GM21825 (cell line): ENCODE measurements at regions not wholly inside any gene's neighbourhood (a gene's known extent, or its start where the extent isn't known, plus 50 kb on each side); places are given as distances from the start of the nearest gene placed in this dataset.

Experiments
- ATAC-seq: cut with Tn5 transposase; IDR thresholded peaks from one replicate; pipeline ENCODE4 v1.9.1; 2021; ENCODE audit warnings: mild to moderate bottlenecking, moderate library complexity; ENCODE audit not compliant: unreplicated experiment

DNA sequence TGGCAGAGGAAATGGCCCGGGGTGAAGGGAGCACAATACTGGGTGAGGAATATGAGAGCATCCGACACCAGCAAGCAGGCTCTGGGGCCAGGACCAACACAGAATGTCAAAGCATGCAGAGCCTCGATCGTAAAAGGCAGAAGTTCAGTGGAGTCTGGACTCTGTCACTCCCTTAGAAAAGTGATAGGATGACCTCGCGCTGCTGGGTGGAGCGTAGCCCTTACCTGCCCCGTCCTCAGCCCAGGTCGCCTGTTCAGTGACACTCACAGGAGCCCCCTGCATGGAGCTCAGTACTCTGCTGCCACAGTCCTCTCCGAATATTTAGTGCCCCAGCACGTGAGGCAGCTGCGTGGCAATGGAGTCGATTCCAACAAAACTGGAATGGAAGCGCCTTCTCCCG lies 236.7 kb upstream of the MYT1L start:
- ATAC-seq: no peak

DNA sequence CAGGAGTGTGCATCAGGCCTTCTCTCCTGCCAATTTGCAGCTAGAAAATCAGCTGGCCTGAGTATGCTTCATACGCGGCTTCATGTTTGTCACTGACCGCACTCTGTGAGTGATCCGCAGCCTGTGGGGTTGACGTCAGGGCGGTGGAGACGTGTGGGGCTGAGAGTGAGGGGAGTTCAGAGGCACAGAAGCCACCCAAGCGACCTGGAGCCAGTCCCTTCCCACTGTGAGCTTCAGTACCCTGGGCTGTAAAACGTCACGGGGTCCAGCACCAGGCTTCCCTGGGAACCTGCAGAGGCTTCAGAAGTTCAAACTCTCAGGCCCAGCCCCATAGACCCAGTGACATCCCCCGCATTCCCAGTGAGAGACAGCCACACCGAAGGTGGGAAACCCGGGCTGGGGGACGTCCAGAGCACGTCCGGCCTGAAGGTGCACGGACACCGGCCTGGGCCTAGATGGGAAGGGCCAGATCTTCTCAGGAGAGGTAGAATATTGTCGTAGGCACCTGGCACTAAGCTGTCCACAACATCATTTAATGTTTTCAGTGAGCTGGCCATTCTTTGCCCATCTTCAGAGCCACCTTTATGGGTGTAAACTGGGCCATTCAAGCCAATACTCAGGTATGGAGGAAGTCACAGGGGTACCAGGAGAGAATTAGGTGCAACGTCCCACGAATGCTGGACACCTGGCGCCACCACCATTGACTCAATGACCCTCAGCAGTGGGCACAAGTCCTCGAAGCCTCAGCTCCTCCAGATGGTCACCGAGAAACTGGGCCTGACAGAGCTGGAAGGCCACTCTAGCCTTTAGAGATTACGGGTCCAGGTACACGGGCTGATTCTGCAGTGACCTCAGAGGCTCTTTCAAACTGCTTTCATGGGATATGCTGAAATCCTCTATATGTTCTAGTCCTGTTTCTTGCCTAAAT lies 235.6 kb upstream of the MYT1L start:
- no peak for ATAC-seq

GRCh38 chr2:2565671-2566070 lies 234.6 kb upstream of the MYT1L start:
- ATAC-seq: no peak

- ATAC-seq: no peak
These were observed 233.4 kb upstream of the MYT1L start for GRCh38 chr2:2564300-2565078.

- no peak for ATAC-seq
These were observed 232.3 kb upstream of the MYT1L start for GRCh38 chr2:2563309-2563860.

DNA sequence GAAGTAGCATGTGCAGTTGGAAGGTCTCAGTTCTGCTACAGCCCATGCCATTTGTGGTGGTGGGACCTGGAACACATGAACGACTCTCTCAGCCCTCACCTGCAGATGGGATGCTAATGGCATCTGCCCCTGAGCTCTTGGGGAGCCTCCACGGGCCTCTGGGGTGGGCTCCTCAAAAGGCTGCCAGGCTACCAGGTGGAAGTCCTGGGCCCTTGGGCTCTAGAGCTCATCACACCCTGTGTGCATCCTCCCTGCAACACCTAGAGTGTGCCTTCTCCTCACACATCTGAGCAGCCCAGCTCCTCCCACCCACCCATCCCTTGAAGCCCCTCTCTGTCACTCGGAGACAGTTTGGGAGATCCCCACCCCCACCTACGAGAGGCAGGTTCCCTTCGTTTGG lies 231.8 kb upstream of the MYT1L start:
- no peak for ATAC-seq

- no peak for ATAC-seq
These were observed 230.4 kb upstream of the MYT1L start for GRCh38 chr2:2561346-2562095.

GRCh38 chr2:2560374-2561015 lies 229.4 kb upstream of the MYT1L start:
- ATAC-seq: no peak

GRCh38 chr2:2558476-2558875 lies 227.4 kb upstream of the MYT1L start:
- ATAC-seq: no peak

DNA sequence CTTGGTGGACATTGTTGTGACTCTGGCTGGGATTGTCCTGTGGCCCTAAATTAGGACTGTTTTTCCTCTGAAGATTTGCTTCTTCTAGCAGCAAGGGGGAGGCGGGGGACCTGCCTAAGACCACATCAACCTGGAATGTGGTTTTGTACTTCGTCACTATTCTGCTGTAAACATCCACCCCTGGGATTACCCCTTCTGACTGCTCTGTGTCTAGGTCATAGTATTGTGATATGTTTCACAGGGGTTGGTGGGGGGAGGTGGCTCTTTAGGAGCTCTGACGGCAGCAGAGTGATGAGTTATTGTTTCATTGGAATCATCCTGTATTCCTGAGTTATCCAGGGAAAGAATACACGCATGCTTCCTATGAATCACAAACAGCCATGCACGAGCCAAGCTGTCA lies 226.4 kb upstream of the MYT1L start:
- ATAC-seq: no peak

GRCh38 chr2:2550856-2551255 lies 219.8 kb upstream of the MYT1L start:
- no peak for ATAC-seq

DNA sequence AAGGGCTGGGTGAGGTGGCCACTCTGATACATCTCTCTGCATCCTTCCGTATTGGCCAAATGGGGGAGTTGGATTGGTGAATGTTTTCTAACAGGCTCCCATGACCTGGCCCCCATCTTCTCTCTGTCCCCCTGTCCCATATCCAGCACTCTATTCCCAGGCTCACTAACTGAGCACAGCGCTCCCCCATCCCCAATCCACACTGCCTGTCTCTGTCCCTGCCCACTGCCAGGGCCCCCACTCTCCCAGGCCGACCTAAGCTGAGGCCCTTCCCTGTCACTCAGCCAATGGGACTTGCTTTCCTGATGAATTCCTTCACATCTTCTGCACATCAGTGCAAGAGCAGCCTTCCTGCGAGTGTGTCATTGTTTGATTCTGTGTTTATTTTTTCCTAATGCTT lies 216.8 kb upstream of the MYT1L start:
- no peak for ATAC-seq

DNA sequence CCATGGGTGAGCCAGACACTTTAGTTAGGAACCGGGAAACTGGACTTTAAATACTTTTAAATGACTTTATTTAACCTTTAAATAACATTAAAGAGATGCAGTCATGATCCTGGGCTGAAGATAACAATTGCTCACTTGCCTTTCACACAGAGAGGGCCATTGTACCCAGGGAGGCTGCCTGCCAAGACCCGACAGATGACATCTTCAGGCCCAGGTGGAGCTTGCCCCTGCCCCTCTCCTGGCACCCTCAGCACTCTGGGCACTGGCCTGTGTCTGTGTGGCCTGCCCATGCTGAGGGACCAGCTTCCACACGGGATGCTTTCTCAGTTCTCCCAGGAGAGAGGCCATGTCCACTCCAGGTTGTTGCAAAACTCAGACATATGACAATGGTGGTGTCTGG lies 216.4 kb upstream of the MYT1L start:
- no peak for ATAC-seq

DNA sequence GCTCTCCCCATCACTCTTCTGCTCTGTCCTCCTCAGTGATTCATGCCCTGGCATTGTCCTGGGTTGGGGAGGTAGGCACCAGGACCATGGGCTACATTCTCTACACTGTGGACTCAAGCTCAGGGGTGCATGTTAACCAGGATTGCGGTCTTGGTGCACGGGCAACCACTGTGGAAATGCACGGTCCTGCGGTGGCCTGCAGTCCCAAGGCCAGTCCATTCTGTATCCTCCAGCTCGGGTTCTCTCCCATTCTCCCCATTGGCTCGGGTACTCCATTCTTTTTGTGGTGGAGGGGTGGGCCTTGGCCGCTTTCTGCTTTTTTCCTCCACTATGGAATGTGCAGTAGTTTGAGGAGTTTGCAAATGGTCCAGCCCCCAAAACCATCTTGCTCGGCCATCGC lies 215.0 kb upstream of the MYT1L start:
- no peak for ATAC-seq

DNA sequence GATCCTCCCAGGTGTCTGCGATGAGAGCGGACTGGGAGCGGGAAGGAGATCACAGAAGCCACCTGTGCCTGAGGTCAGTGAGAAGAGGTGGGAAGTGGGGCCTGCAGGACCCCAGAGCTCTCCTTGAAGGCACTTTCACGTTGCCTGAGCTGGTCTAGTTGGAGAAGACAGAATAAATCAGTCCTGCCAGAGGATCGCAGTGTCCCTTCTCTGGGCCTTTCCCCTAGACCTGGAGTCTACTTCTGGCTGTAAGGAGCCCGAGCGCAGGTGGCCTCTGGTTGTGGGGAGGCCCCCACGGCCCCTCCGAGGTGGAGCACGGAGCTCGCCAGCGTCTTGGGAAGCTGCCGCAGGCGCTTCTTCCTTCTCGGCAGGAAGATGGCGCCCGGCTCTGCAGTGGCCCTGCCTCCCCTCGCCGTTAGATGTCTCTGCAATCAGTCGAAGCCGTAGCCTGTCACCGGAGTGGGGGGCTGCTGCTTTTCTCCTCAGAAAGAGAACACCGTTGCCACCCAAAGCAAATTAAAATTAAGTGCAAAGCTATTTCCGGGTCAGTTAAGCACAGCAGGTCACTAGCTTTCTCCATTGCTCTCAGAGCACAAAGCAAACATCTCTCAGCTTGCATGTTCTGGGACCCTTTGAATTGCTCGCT lies 212.0 kb upstream of the MYT1L start:
- no peak for ATAC-seq

DNA sequence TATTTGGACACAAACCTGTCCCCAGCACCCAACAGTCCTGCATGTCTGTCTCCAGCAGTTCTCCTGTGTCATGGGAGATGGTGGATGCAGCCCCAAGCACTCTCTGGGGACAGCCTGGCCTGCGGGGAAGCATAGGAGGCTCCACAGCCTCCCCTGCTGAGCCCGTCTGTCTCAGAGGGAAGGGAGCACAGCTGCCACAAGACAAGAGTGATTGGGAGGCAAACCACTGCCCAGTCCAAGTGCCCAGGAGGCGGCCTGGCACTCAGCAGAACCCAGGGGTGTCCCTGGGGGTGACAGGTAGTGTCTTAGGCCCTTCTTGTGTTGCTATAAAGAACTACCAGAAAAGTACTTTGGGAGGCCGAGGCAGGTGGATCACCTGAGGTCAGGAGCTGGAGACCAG lies 211.2 kb upstream of the MYT1L start:
- ATAC-seq: no peak

DNA sequence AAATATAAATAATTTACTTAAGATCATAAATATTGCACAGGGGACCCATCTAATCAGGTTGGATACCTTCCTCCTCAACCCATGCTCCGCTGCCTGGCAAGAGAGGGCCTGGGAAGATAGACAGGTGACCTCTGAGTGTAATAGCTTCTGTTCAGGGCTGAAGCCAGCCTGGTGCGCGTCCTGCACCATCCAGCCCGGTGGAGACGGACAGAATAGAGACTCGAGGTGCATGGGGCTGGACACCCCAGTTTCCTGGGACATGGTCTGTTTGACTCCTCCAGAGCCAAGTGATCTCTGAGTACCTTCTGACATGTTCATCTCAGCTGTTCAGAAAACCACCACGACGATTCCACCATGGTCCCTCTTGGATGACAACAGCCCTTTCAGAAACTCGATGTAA lies 209.3 kb upstream of the MYT1L start:
- ATAC-seq: no peak

DNA sequence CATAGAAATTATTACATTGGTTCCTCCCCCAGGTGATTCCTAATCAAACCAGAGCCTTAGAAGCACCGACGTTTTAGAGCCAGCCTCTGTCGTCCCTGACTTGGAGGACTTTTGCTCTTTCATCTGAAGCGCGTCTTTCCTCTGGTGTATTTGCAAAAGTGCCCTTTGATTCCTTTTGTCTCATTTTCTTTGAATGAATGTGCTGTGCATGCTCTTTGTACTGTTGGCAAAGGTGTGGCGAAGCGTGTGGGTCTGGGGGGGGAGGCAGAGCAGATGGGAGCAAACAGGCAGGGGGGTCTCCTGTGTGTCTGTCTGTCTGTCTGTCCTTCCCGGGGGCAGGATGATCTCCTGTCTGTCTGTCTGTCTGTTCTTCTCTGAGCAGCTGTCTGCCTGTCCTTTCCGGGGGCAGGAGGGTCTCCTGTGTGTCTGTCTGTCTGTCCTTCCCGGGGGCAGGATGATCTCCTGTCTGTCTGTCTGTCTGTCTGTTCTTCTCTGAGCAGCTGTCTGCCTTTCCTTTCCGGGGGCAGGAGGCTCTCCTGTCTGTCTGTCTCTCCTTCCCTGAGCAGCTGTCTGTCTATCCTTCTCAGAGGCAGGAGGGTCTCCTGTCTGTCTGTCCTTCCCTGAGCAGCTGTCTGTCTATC lies 205.5 kb upstream of the MYT1L start:
- ATAC-seq: no peak

DNA sequence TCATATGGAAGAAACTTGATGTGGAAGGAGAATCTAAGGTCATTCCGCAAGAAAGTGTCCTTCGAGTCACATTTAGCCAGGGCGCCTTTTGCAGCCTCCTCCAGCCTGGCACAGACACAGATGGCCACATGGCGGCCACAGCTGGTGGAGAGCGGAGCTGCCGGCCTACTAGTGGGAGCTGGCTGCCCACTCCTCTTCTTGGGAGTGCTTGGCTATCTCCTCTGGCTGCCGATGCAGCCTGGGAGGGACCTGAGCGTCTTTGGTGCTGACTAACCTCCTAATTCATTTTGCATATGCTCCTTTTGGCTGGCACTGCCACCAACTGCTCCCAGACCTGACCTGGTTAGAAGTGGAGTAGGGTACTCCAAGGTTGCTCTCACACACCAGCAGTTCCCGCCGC lies 199.3 kb upstream of the MYT1L start:
- ATAC-seq: no peak

DNA sequence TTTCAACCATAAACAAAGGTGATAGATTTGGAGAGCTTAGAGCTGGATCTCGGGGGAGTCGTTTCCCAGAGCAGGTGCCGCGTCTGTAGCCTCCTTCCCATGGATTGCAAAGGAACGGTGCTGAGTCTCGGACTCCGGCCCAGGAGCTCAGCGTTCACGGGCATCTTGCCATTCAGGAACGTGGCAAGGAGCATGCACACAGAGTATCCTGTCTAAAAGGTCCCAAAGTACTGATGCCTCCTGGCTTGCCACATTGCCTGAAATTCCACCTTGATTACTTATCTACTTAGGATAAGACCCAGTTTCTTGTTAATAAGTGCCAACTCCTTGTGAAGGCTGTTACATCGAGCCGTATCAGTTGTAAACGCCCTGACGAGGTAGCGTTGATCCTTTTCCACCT lies 197.8 kb upstream of the MYT1L start:
- no peak for ATAC-seq
